HL-60 (cell line): ENCODE measurements at regions not wholly inside any gene's neighbourhood (a gene's known extent, or its start where the extent isn't known, plus 50 kb on each side); places are given as distances from the start of the nearest gene placed in this dataset.

Experiments used
- CTCF ChIP-seq: IDR thresholded peaks from one replicate; pipeline ENCODE4 v1.5.1; 2011; ENCODE audit warnings: low read length, control low read depth, inconsistent platforms; ENCODE audit not compliant: insufficient read depth
- SPI1 ChIP-seq: IDR thresholded peaks from 2 replicates; pipeline ENCODE4 v1.6.1; 2012; ENCODE audit warnings: low read depth, mild to moderate bottlenecking, borderline replicate concordance

- TF ChIP-seq CTCF (no peak), SPI1 (no peak)
Measured at GRCh38 chr12:46454981-46455380, 82.4 kb upstream of the SLC38A2 start.
